HEK293T (cell line): ENCODE measurements at regions not wholly inside any gene's neighbourhood (a gene's known extent, or its start where the extent isn't known, plus 50 kb on each side); places are given as distances from the start of the nearest gene placed in this dataset.

Experiments
- CTCF ChIA-PET: fragments of 350-600 bp; formaldehyde crosslinking; extraction: SDS; loops from one replicate; lab custom pipeline; 2021; ENCODE audit warnings: antibody characterized with exemption, inconsistent platforms; lab: Yijun Ruan, JAX
- POLR2A ChIA-PET: fragments of 350-600 bp; formaldehyde crosslinking; extraction: SDS; loops from one replicate; lab custom pipeline; 2020; ENCODE audit warnings: antibody characterized with exemption, inconsistent platforms; lab: Yijun Ruan, JAX
- DNase-seq: peaks from one replicate; pipeline ENCODE4 v3.0.0; 2012; ENCODE audit warnings: mixed read lengths; ENCODE audit errors: extremely low spot score
- ARNT ChIP-seq: fragments of 450-650 bp; IDR thresholded peaks from 2 replicates; pipeline ENCODE4 v1.6.1; 2017; ENCODE audit warnings: mild to moderate bottlenecking
- BHLHE40 ChIP-seq: fragments of 450-650 bp; IDR thresholded peaks from 2 replicates; pipeline ENCODE4 v1.6.1; 2016; ENCODE audit warnings: mild to moderate bottlenecking, moderate library complexity, borderline replicate concordance
- CTBP1 ChIP-seq: fragments of 450-650 bp; IDR thresholded peaks from 2 replicates; pipeline ENCODE4 v1.6.1; 2016; ENCODE audit warnings: borderline replicate concordance
- ELF4 ChIP-seq: fragments of 450-650 bp; IDR thresholded peaks from 2 replicates; pipeline ENCODE4 v1.6.1; 2017; ENCODE audit warnings: antibody characterized with exemption
- FOXA1 ChIP-seq: fragments of 450-650 bp; IDR thresholded peaks from 2 replicates; pipeline ENCODE4 v1.6.1; 2016; ENCODE audit warnings: mild to moderate bottlenecking
- FOXK2 ChIP-seq: fragments of 450-650 bp; IDR thresholded peaks from 2 replicates; pipeline ENCODE4 v1.6.1; 2016; ENCODE audit warnings: mild to moderate bottlenecking
- FOXM1 ChIP-seq: fragments of 450-650 bp; IDR thresholded peaks from 2 replicates; pipeline ENCODE4 v1.6.1; 2017; ENCODE audit warnings: mild to moderate bottlenecking, borderline replicate concordance
- HDGF ChIP-seq: fragments of 450-650 bp; IDR thresholded peaks from 2 replicates; pipeline ENCODE4 v1.6.1; 2017; ENCODE audit warnings: antibody characterized with exemption, borderline replicate concordance
- L3MBTL2 ChIP-seq: fragments of 450-650 bp; conservative IDR thresholded peaks from 2 replicates; pipeline ENCODE4 v1.6.1; 2016; ENCODE audit warnings: mild to moderate bottlenecking
- LEF1 ChIP-seq: fragments of 450-650 bp; IDR thresholded peaks from 2 replicates; pipeline ENCODE4 v1.6.1; 2017; ENCODE audit warnings: mild to moderate bottlenecking, borderline replicate concordance
- NFRKB ChIP-seq: fragments of 450-650 bp; IDR thresholded peaks from 2 replicates; pipeline ENCODE4 v1.6.1; 2016; ENCODE audit warnings: mild to moderate bottlenecking, moderate library complexity
- SP1 ChIP-seq: fragments of 450-650 bp; IDR thresholded peaks from 2 replicates; pipeline ENCODE4 v1.6.1; 2017
- SUZ12 ChIP-seq: fragments of 450-650 bp; IDR thresholded peaks from 2 replicates; pipeline ENCODE4 v1.6.1; 2016; ENCODE audit warnings: mild to moderate bottlenecking
- TARDBP ChIP-seq: fragments of 450-650 bp; IDR thresholded peaks from 2 replicates; pipeline ENCODE4 v1.6.1; 2016
- ZNF384 ChIP-seq: fragments of 450-650 bp; IDR thresholded peaks from 2 replicates; pipeline ENCODE4 v1.6.1; 2016
- TF ChIP-seq, protein P1 (sequence below): fragments of 450-650 bp; IDR thresholded peaks from 2 replicates; pipeline ENCODE4 v1.6.1; 2016

DNA sequence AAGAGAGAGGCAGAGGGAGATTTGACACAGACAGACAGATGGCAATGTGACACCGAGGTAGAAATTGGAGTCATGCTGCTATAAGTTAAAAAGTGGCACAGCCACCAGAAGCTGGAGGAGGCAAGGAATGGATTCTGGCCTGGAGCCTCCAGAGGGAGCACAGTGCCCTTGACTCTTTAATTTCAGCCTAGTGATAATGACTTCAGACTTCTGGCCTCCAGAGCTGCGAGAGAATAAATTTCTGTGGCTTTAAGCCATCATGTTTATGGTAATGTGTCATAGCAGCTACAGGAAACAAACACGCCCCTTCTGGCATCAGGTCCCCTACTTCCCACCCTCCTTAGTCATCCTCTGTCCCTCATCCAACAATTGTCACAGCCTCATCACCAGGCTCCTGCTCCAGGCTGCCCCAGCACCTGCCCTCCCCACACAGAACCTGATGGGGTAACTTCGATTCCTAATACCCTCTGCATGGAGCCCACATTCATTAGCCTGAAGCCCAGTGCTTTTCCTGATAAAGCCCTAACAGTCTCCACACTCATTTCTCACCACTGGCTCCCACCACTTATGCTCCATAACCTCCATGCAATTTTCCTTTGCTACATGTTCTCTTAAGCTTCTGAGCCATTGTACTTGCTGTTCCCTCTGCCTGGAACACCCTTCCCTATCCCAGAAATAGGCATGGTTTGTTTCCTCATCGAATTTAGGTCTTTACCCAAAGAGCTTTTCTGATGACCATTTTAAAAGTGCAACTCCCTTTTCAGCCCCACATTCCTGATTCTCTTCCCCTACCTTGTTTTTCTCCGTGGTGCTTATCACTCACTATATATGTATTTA is 69.7 kb upstream of the TOX2 start:
- POLR2A ChIA-PET, result no interaction called here

GRCh38 chr20:43843965-43844660 is 70.5 kb upstream of the TOX2 start:
- DNase-seq, result no peak
- TF ChIP-seq LEF1 (no peak), SUZ12 (no peak), ELF4 (no peak), NFRKB (no peak), BHLHE40 (no peak), SP1 (no peak), ARNT (no peak), ZNF384 (no peak), HDGF (no peak), FOXM1 (no peak), TARDBP (no peak), FOXK2 (no peak), L3MBTL2 (no peak)
- TF ChIP-seq, protein P1, sequence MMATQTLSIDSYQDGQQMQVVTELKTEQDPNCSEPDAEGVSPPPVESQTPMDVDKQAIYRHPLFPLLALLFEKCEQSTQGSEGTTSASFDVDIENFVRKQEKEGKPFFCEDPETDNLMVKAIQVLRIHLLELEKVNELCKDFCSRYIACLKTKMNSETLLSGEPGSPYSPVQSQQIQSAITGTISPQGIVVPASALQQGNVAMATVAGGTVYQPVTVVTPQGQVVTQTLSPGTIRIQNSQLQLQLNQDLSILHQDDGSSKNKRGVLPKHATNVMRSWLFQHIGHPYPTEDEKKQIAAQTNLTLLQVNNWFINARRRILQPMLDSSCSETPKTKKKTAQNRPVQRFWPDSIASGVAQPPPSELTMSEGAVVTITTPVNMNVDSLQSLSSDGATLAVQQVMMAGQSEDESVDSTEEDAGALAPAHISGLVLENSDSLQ, result no peak
- ChIA-PET POLR2A (no interaction called here), CTCF (no interaction called here)

More for the DNA sequence above, 69.7 kb upstream of the TOX2 start:
- no peak for TF ChIP-seq NFRKB
- no peak for TF ChIP-seq BHLHE40
- TF ChIP-seq FOXA1, result no peak
- no peak for TF ChIP-seq L3MBTL2
- TF ChIP-seq CTBP1, result no peak
- TF ChIP-seq TARDBP, result no peak
- no peak for TF ChIP-seq ARNT
- no peak for TF ChIP-seq SUZ12
- TF ChIP-seq HDGF, result no peak
- no peak for TF ChIP-seq ELF4
- no peak for TF ChIP-seq SP1
- TF ChIP-seq, protein P1, result no peak
- TF ChIP-seq ZNF384, result no peak
- TF ChIP-seq LEF1, result no peak
- no peak for TF ChIP-seq FOXK2
- TF ChIP-seq FOXM1, result no peak
- no peak for DNase-seq
- CTCF ChIA-PET, result interaction anchor here (0.6 to 1.1 kb wide), 2 partner anchors 159 to 236 kb away, joined by 3 read pairs; no protein-coding TSS in a partner anchor

- ChIA-PET CTCF (no interaction called here), POLR2A (interaction anchor here (1.0 kb wide), 1 partner anchor 386 kb away, joined by 3 read pairs; the partner anchor contains the start of gene SRSF6)
- TF ChIP-seq SUZ12 (no peak), LEF1 (no peak), CTBP1 (no peak), FOXM1 (no peak), ARNT (no peak), FOXK2 (no peak), BHLHE40 (no peak), ELF4 (no peak), SP1 (no peak), TARDBP (no peak), FOXA1 (no peak), ZNF384 (no peak), HDGF (no peak), L3MBTL2 (no peak), NFRKB (no peak)
- TF ChIP-seq, protein P1, result no peak
- no peak for DNase-seq
Measured at GRCh38 chr20:43843096-43843964, 71.3 kb upstream of the TOX2 start.

DNA sequence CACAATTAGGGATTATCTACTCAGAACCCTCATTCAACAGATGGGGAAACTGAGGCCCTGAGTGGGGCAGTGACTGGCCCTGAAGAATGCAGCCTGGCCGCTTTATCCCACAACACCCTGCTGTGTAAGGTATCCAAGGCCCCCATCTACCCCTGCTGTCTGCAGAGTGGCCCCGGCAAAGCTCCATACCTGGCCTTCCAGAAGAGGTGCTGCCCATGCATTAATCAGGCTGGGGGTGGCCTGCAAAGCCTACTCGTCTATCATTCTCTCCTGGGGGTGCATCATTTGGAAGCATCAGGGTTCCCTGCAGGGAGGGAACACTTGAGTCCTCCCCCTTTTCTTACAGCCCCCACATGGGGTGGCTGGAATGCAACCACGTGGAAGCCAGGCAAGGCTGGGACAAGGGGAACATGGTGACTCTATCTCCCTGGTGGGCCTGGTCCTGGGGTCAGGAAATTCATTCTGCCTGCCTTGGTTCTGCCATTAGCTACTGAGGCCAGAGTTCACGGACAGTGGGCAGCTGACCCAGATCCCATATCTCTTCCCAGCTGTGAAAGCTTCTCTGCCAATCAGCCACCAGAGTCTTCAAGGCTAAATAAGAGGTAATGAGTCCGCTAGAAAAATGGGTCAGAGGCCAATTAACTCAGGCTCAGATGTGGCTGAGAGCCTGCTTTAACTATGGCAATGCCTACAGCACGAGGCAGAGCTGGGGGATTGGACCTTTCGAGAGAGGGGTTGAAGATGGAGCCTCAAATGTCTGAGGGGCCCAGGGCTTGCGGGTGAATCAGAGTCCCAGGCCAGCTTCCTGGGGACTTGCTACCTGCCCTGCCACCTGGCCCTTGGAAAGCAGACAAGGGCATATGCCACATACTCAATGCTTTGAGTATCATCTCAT is 72.3 kb upstream of the TOX2 start:
- TF ChIP-seq FOXA1, result no peak
- no peak for DNase-seq
- CTCF ChIA-PET, result no interaction called here
- POLR2A ChIA-PET, result interaction anchor here (1.0 kb wide), 1 partner anchor 385 kb away, joined by 3 read pairs; the partner anchor contains the start of gene SRSF6
